HG02759 (cell line): ENCODE measurements at regions not wholly inside any gene's neighbourhood (a gene's known extent, or its start where the extent isn't known, plus 50 kb on each side); places are given as distances from the start of the nearest gene placed in this dataset.

Experiments
- ATAC-seq: cut with Tn5 transposase; IDR thresholded peaks from one replicate; pipeline ENCODE4 v1.9.1; 2021; ENCODE audit warnings: mild to moderate bottlenecking, moderate library complexity; ENCODE audit not compliant: unreplicated experiment

- ATAC-seq, result no peak
Observed at GRCh38 chr9:16223074-16223871, 647.2 kb downstream of the BNC2 start.

- ATAC-seq, result no peak
Observed at GRCh38 chr9:16230731-16231130, 639.7 kb downstream of the BNC2 start.

GRCh38 chr9:16236311-16236710, 634.2 kb downstream of the BNC2 start:
- ATAC-seq, result no peak

GRCh38 chr9:16236882-16237281, 633.6 kb downstream of the BNC2 start:
- ATAC-seq, result no peak

- ATAC-seq, result no peak
Observed at GRCh38 chr9:16238623-16239138, 631.8 kb downstream of the BNC2 start.

GRCh38 chr9:16241231-16241630, 629.2 kb downstream of the BNC2 start:
- no peak for ATAC-seq

GRCh38 chr9:16243798-16244197, 626.7 kb downstream of the BNC2 start:
- ATAC-seq, result no peak

- ATAC-seq, result no peak
Observed at GRCh38 chr9:16245756-16246440, 624.6 kb downstream of the BNC2 start.

GRCh38 chr9:16246785-16247184, 623.7 kb downstream of the BNC2 start:
- no peak for ATAC-seq

- no peak for ATAC-seq
Observed at GRCh38 chr9:16247188-16247875, 623.1 kb downstream of the BNC2 start.

- no peak for ATAC-seq
Observed at GRCh38 chr9:16248822-16249221, 621.6 kb downstream of the BNC2 start.

GRCh38 chr9:16252616-16253015, 617.9 kb downstream of the BNC2 start:
- ATAC-seq, result no peak

GRCh38 chr9:16254674-16255073, 615.8 kb downstream of the BNC2 start:
- ATAC-seq, result no peak

GRCh38 chr9:16255217-16255616, 615.3 kb downstream of the BNC2 start:
- ATAC-seq, result no peak

- ATAC-seq, result no peak
Observed at GRCh38 chr9:16257604-16258003, 612.9 kb downstream of the BNC2 start.

- no peak for ATAC-seq
Observed at GRCh38 chr9:16258191-16258590, 612.3 kb downstream of the BNC2 start.

GRCh38 chr9:16258708-16259107, 611.8 kb downstream of the BNC2 start:
- no peak for ATAC-seq

- no peak for ATAC-seq
Observed at GRCh38 chr9:16262477-16263261, 607.8 kb downstream of the BNC2 start.

GRCh38 chr9:16265688-16266087, 604.8 kb downstream of the BNC2 start:
- ATAC-seq, result no peak

GRCh38 chr9:16266648-16267276, 603.7 kb downstream of the BNC2 start:
- ATAC-seq, result no peak
